Fibroblast of lung (primary cell): ENCODE measurements at regions not wholly inside any gene's neighbourhood (a gene's known extent, or its start where the extent isn't known, plus 50 kb on each side); places are given as distances from the start of the nearest gene placed in this dataset.
"Not testable (repeated sequence)": the region's sequence is repeated elsewhere in the genome, so short reads cannot be mapped to it uniquely, and the experiment has no call there.

Source experiments
- DNase-seq, 2 donors: peaks; one replicate each; pipeline versions ENCODE4 v3.0.0 to v3.0.0-alpha.2; 2010; ENCODE audit warnings: low read depth in 2 of 2
- H2AFZ ChIP-seq: 2 replicates; pipeline ENCODE4 v1.5.1; 2012; ENCODE audit warnings: low read length, control low read depth, inconsistent platforms
- H3K27ac ChIP-seq: 2 replicates; pipeline ENCODE4 v1.5.1; 2011; ENCODE audit warnings: low read length, control low read depth; ENCODE audit not compliant: insufficient read depth
- H3K27me3 ChIP-seq: 2 replicates; pipeline ENCODE4 v1.5.1; 2011; ENCODE audit warnings: mild to moderate bottlenecking, low read length; ENCODE audit not compliant: control insufficient read depth, insufficient read depth
- H3K36me3 ChIP-seq: 2 replicates; pipeline ENCODE4 v1.5.1; 2011; ENCODE audit warnings: low read length; ENCODE audit not compliant: control insufficient read depth, insufficient read depth
- H3K4me1 ChIP-seq: 2 replicates; pipeline ENCODE4 v1.5.1; 2011; ENCODE audit warnings: low read length; ENCODE audit not compliant: control insufficient read depth, insufficient read depth; ENCODE audit errors: extremely low read depth
- H3K4me2 ChIP-seq: 2 replicates; pipeline ENCODE4 v1.5.1; 2011; ENCODE audit warnings: low read length, control low read depth; ENCODE audit not compliant: insufficient read depth; ENCODE audit errors: extremely low read depth
- H3K4me3 ChIP-seq, 4 experiments: fragments of 200-600 bp in 1 of 4; sonication (generic) in 1 of 4; replicated peaks in 1 of 4; 2 replicates each; pipeline ENCODE4 v1.5.1; 2011 to 2016; ENCODE audit warnings: low read length in 4 of 4, low read depth in 3 of 4, mild to moderate bottlenecking in 3 of 4, control low read depth in 2 of 4, inconsistent platforms in 1 of 4, mixed read lengths in 1 of 4; ENCODE audit not compliant: insufficient read depth in 1 of 4; ENCODE audit errors: control extremely low read depth in 1 of 4
- H3K79me2 ChIP-seq: 2 replicates; pipeline ENCODE4 v1.5.1; 2012; ENCODE audit warnings: mild to moderate bottlenecking, low read length, inconsistent platforms; ENCODE audit not compliant: control insufficient read depth, insufficient read depth
- H3K9ac ChIP-seq: 2 replicates; pipeline ENCODE4 v1.5.1; 2011; ENCODE audit warnings: mild to moderate bottlenecking, low read length, control low read depth; ENCODE audit not compliant: insufficient read depth
- H3K9me3 ChIP-seq: 2 replicates; pipeline ENCODE4 v1.5.1; 2012; ENCODE audit warnings: low read depth, low read length; ENCODE audit not compliant: control insufficient read depth, insufficient read depth
- H4K20me1 ChIP-seq: 2 replicates; pipeline ENCODE4 v1.5.1; 2011; ENCODE audit warnings: low read length; ENCODE audit not compliant: control insufficient read depth, insufficient read depth; ENCODE audit errors: extremely low read depth
- EZH2 ChIP-seq: IDR thresholded peaks from 2 replicates; pipeline ENCODE4 v1.5.1; 2012; ENCODE audit warnings: low read length, control low read depth, mild to moderate bottlenecking; ENCODE audit errors: missing control alignments
- TF ChIP-seq, protein P1 (sequence below), 2 donors: IDR thresholded peaks in 1 of 2; conservative IDR thresholded peaks in 1 of 2; 1 replicate in 1 of 2; 2 replicates in 1 of 2; pipeline ENCODE4 v1.5.1; 2011 to 2012; ENCODE audit warnings: low read length in 2 of 2, control low read depth in 1 of 2, inconsistent platforms in 1 of 2, low read depth in 1 of 2, mild to moderate bottlenecking in 1 of 2

DNA sequence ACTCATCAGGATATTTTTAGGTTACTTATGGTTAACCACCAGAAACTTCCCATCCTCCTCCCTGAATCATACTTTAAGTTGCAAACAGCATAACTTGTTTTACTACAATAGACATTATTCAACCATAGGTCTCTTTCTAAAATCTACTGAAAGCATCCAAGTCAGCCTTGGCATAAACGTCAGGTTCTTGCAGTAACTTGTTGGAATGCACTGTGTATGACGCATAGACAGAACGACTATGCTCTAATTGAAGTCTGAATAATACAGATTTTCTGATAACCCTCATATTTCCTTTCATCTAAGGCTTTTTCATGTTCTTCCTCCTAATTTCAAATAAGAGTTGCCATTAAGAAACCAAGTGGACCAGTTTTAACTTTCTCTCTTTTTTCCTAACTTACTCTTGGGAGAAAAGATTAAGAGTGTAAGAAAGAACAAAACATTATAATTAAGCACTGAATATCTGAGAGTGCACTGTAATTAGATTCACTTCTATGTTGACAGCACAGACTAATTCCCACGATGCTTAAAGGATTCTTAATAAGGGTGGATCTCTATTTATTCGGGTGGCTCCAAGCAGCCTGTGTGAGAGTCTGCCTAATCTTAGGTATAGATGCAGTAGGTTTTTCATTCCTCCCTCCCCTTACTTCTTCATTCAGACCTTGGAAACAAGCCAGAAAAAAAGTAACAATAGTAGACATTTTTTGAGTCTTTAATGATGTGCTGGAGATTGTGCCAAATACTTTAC, 1100.1 kb downstream of the EPHA3 start:
- not testable (repeated sequence) for H3K9me3 ChIP-seq, H3K36me3 ChIP-seq, H3K4me2 ChIP-seq, H3K4me1 ChIP-seq, DNase-seq, H3K27me3 ChIP-seq, H3K4me3 ChIP-seq, H3K9ac ChIP-seq, H4K20me1 ChIP-seq, H2AFZ ChIP-seq, H3K79me2 ChIP-seq, H3K27ac ChIP-seq

DNA sequence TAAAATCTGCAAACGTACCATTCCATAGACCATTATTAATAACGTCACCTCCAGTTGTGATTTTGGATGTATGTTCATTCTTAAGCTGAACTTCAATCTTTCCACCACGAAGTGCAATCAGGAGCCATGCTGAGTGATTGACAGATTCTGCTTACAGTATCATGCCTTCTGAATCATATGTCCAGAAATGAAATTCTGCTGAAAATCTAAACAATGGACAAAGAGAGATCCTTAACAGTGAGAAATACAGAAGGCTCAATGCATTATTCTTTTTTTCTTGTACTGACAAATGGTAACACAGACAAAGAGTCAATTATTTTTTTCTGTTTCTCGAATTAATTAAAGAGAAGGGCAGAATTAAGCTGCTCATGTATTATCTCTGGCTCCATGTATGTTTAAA, 1114.5 kb downstream of the EPHA3 start:
- no peaks in the 10 kb centered on the region for H3K79me2 ChIP-seq
- no peak overlapping the region for H3K9ac ChIP-seq
- no peak for TF ChIP-seq EZH2
- TF ChIP-seq, protein P1, sequence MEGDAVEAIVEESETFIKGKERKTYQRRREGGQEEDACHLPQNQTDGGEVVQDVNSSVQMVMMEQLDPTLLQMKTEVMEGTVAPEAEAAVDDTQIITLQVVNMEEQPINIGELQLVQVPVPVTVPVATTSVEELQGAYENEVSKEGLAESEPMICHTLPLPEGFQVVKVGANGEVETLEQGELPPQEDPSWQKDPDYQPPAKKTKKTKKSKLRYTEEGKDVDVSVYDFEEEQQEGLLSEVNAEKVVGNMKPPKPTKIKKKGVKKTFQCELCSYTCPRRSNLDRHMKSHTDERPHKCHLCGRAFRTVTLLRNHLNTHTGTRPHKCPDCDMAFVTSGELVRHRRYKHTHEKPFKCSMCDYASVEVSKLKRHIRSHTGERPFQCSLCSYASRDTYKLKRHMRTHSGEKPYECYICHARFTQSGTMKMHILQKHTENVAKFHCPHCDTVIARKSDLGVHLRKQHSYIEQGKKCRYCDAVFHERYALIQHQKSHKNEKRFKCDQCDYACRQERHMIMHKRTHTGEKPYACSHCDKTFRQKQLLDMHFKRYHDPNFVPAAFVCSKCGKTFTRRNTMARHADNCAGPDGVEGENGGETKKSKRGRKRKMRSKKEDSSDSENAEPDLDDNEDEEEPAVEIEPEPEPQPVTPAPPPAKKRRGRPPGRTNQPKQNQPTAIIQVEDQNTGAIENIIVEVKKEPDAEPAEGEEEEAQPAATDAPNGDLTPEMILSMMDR (conservative IDR thresholded peaks at IDR 0.05 in 1 of 2, IDR thresholded peaks at IDR 0.05 in 1 of 2; ENCODE audit: low read depth in 1 of 2, low read length in 2 of 2), result no peak
- H3K4me3 ChIP-seq, result no peak overlapping the region
- no peak overlapping the region for H3K4me2 ChIP-seq
- no peaks in the 10 kb centered on the region for H3K9me3 ChIP-seq
- no peak overlapping the region for H3K27ac ChIP-seq
- no peak for DNase-seq
- H3K36me3 ChIP-seq, result no peaks in the 10 kb centered on the region
- no peak overlapping the region for H2AFZ ChIP-seq
- H4K20me1 ChIP-seq, result no peaks in the 10 kb centered on the region
- H3K4me1 ChIP-seq, result no peaks in the 10 kb centered on the region
- H3K27me3 ChIP-seq, result no peaks in the 10 kb centered on the region

DNA sequence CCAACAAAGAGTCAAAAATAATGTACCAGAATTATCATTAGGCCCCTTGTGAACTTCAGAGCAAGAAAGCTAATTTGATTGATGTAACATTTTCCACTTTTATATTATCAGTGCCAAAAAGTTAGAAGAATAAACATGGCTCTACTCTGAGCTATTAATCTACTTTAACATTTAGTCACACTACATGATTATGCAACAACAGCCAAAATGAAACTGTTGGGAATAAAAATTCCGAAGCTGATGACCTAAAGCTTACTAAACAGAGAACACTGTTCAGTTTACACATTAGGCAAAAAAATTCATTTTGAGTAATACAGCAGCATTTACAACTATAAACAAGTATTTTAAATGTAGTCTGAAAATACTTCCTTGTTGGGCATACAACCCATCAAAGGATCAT, 1134.1 kb downstream of the EPHA3 start:
- H4K20me1 ChIP-seq, result no peaks in the 10 kb centered on the region
- no peak overlapping the region for H3K4me2 ChIP-seq
- DNase-seq, result no peak
- TF ChIP-seq, protein P1 (conservative IDR thresholded peaks at IDR 0.05 in 1 of 2, IDR thresholded peaks at IDR 0.05 in 1 of 2; ENCODE audit: low read depth in 1 of 2, low read length in 2 of 2), result no peak
- no peak for TF ChIP-seq EZH2
- H3K36me3 ChIP-seq, result no peaks in the 10 kb centered on the region
- no peaks in the 10 kb centered on the region for H3K27me3 ChIP-seq
- no peaks in the 10 kb centered on the region for H3K9me3 ChIP-seq
- no peak overlapping the region for H3K9ac ChIP-seq
- H2AFZ ChIP-seq, result no peak overlapping the region
- no peaks in the 10 kb centered on the region for H3K79me2 ChIP-seq
- no peak overlapping the region for H3K27ac ChIP-seq
- no peaks in the 10 kb centered on the region for H3K4me1 ChIP-seq
- no peak overlapping the region for H3K4me3 ChIP-seq
